HG03066 (cell line): ENCODE measurements at regions not wholly inside any gene's neighbourhood (a gene's known extent, or its start where the extent isn't known, plus 50 kb on each side); places are given as distances from the start of the nearest gene placed in this dataset.

Source experiments
- ATAC-seq: cut with Tn5 transposase; IDR thresholded peaks from one replicate; pipeline ENCODE4 v1.9.1; 2021; ENCODE audit warnings: low read depth; ENCODE audit not compliant: unreplicated experiment

GRCh38 chr22:48942698-48943566 lies 884.7 kb downstream of the BRD1 start:
- no peak for ATAC-seq

- no peak for ATAC-seq
These were observed 885.6 kb downstream of the BRD1 start for GRCh38 chr22:48941903-48942575.

GRCh38 chr22:48941033-48941902 lies 886.4 kb downstream of the BRD1 start:
- no peak for ATAC-seq

- no peak for ATAC-seq
These were observed 887.2 kb downstream of the BRD1 start for GRCh38 chr22:48940266-48941032.

- ATAC-seq = no peak
These were observed 888.0 kb downstream of the BRD1 start for GRCh38 chr22:48939441-48940265.

GRCh38 chr22:48938741-48939140 lies 888.9 kb downstream of the BRD1 start:
- no peak for ATAC-seq

- no peak for ATAC-seq
These were observed 890.5 kb downstream of the BRD1 start for GRCh38 chr22:48937032-48937639.

GRCh38 chr22:48936391-48936790 lies 891.3 kb downstream of the BRD1 start:
- ATAC-seq = no peak

GRCh38 chr22:48934446-48934845 lies 893.2 kb downstream of the BRD1 start:
- ATAC-seq = no peak

- ATAC-seq = no peak
These were observed 896.2 kb downstream of the BRD1 start for GRCh38 chr22:48931452-48931851.

- ATAC-seq = no peak
These were observed 898.3 kb downstream of the BRD1 start for GRCh38 chr22:48929276-48929790.

- no peak for ATAC-seq
These were observed 900.1 kb downstream of the BRD1 start for GRCh38 chr22:48927591-48927990.

- no peak for ATAC-seq
These were observed 901.0 kb downstream of the BRD1 start for GRCh38 chr22:48926643-48927042.

- ATAC-seq = no peak
These were observed 901.5 kb downstream of the BRD1 start for GRCh38 chr22:48926136-48926535.

GRCh38 chr22:48925450-48925849 lies 902.2 kb downstream of the BRD1 start:
- ATAC-seq = no peak

GRCh38 chr22:48923996-48924395 lies 903.7 kb downstream of the BRD1 start:
- ATAC-seq = no peak

- no peak for ATAC-seq
These were observed 904.4 kb downstream of the BRD1 start for GRCh38 chr22:48923165-48923865.

- ATAC-seq = no peak
These were observed 906.2 kb downstream of the BRD1 start for GRCh38 chr22:48921411-48921903.
